ENCODE measurements at regions not wholly inside any gene's neighbourhood (a gene's known extent, or its start where the extent isn't known, plus 50 kb on each side); places are given as distances from the start of the nearest gene placed in this dataset.
"Not testable (repeated sequence)": the region's sequence is repeated elsewhere in the genome, so short reads cannot be mapped to it uniquely, and the experiment has no call there.

- Histone ChIP-seq H3K9me3 (ENCODE audit: control insufficient read depth, insufficient read depth, low read length) (no peaks in the 10 kb centered on the region), H3K27ac (ENCODE audit: low read length) (no peak overlapping the region), H3K4me1 (ENCODE audit: control insufficient read depth, insufficient read depth, low read length) (no peaks in the 10 kb centered on the region), H3K27me3 (ENCODE audit: control insufficient read depth, insufficient read depth, low read length) (no peaks in the 10 kb centered on the region), H3K36me3 (ENCODE audit: control insufficient read depth, insufficient read depth, low read length) (no peaks in the 10 kb centered on the region), H3K4me3 (ENCODE audit: low read length) (no peak overlapping the region)
- no CpG with 5 or more reads among the region's 36 CpGs for whole genome bisulfite sequencing (ENCODE audit: insufficient coverage, insufficient read length)
- DNase-seq (ENCODE audit: low read depth, low spot score), result no peak
Observed at GRCh38 chr2:2649109-2650072, 318.3 kb upstream of the MYT1L start.

DNA sequence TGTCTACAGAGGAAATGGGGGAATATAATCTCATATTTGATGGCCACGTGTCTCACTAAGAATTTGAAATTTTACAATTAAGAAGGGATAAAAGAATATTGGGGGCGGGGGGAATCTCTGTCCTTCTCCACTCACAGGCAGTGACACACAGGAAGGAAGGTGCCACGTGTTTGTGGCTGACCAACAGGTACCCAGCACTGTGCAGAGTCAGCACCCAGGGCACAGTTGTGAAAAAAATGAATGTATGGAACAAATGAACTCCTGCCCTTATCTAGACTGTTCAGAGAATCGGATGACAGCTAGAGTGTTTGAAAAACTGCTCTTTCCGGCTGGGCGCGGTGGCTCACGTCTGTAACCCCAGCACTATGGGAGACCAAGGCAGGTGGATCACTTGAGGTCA lies 317.0 kb upstream of the MYT1L start:
- Histone ChIP-seq H3K4me1 (ENCODE audit: control insufficient read depth, insufficient read depth, low read length) (no peaks in the 10 kb centered on the region), H3K4me3 (ENCODE audit: low read length) (no peak overlapping the region), H3K9me3 (ENCODE audit: control insufficient read depth, insufficient read depth, low read length) (no peaks in the 10 kb centered on the region), H3K27me3 (ENCODE audit: control insufficient read depth, insufficient read depth, low read length) (no peaks in the 10 kb centered on the region), H3K36me3 (ENCODE audit: control insufficient read depth, insufficient read depth, low read length) (no peaks in the 10 kb centered on the region), H3K27ac (ENCODE audit: low read length) (no peak overlapping the region)
- no peak for DNase-seq (ENCODE audit: low read depth, low spot score)
- whole genome bisulfite sequencing (ENCODE audit: insufficient coverage, insufficient read length), result no CpG with 5 or more reads among the region's 8 CpGs

GRCh38 chr2:2647141-2647541 lies 316.1 kb upstream of the MYT1L start:
- Histone ChIP-seq H3K4me3 (ENCODE audit: low read length) (no peak overlapping the region), H3K27ac (ENCODE audit: low read length) (no peak overlapping the region), H3K4me1 (ENCODE audit: control insufficient read depth, insufficient read depth, low read length) (no peaks in the 10 kb centered on the region), H3K36me3 (ENCODE audit: control insufficient read depth, insufficient read depth, low read length) (no peaks in the 10 kb centered on the region), H3K9me3 (ENCODE audit: control insufficient read depth, insufficient read depth, low read length) (no peaks in the 10 kb centered on the region), H3K27me3 (ENCODE audit: control insufficient read depth, insufficient read depth, low read length) (no peaks in the 10 kb centered on the region)
- DNase-seq (ENCODE audit: low read depth, low spot score), result no peak
- WGBS (ENCODE audit: insufficient coverage, insufficient read length), result no CpG with 5 or more reads among the region's 9 CpGs

DNA sequence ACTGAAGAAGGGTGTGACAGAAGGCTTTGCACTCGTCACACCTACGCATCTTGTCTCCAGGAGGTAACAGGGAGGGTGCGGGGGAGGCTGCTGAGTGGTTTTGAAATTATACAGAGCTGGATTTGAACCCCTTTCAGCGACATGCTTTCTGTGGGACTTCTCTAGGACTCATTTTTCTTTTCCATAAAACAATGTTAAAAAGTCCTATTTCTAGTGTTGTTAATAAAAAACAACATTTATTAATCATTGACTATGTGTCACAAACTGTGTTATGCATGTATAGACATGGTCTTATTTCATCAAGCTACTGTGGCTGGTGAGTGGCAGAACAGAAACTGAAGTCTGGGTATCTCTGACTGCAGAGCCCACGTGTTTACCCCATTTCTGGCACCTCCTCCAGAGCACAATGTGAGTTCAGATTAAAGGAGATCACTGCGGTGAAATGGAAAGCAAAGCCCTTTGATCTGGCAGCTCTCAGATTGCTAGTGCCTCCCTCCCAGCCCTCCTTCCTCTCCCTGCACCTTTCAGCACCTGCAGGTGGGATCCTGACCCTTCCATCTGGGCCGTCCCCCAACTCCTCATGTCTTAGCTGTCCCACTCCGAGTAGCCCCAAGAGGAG lies 315.5 kb upstream of the MYT1L start:
- no peak overlapping the region for H3K4me3 ChIP-seq (ENCODE audit: low read length)
- H3K27me3 ChIP-seq (ENCODE audit: control insufficient read depth, insufficient read depth, low read length), result no peaks in the 10 kb centered on the region
- no peaks in the 10 kb centered on the region for H3K4me1 ChIP-seq (ENCODE audit: control insufficient read depth, insufficient read depth, low read length)
- WGBS (ENCODE audit: insufficient coverage, insufficient read length), result no CpG with 5 or more reads among the region's 8 CpGs
- no peaks in the 10 kb centered on the region for H3K36me3 ChIP-seq (ENCODE audit: control insufficient read depth, insufficient read depth, low read length)
- H3K27ac ChIP-seq (ENCODE audit: low read length), result no peak overlapping the region
- H3K9me3 ChIP-seq (ENCODE audit: control insufficient read depth, insufficient read depth, low read length), result no peaks in the 10 kb centered on the region
- no peak for DNase-seq (ENCODE audit: low read depth, low spot score)

DNA sequence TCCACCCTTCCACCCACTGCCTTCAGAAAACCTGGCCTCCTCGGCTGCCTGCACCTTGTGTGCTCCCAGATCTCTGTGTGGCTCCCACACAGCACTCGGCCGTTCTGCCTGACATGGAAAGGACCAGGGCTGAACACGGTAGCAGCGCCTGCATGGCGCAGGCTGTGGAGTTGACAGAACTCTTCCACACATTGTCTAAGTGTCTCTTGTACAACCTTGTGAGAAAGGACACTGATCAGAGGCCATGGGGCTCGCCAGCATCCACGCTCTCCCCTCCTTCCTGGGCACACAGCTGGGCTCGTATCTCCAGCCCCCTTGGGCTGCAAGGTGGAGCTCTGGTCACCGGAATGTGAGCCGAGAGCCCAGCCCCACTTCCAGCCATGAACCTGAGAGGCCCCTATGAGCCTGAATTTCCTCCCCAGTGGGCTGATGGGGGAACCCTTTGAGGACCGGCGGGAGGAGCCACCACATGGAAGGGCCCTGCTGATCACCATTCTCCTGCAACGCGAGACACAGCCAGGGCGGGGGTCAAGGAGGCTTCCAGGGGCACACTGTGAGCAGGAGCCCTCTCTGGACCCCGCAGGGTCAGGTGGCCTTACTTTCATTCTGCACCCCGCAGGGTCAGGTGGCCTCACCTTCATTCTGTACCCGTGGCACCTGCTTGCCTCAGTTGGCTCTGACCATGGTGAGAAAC lies 314.2 kb upstream of the MYT1L start:
- Histone ChIP-seq H3K9me3 (ENCODE audit: control insufficient read depth, insufficient read depth, low read length) (no peaks in the 10 kb centered on the region), H3K4me1 (ENCODE audit: control insufficient read depth, insufficient read depth, low read length) (no peaks in the 10 kb centered on the region), H3K36me3 (ENCODE audit: control insufficient read depth, insufficient read depth, low read length) (no peaks in the 10 kb centered on the region), H3K27ac (ENCODE audit: low read length) (no peak overlapping the region), H3K4me3 (ENCODE audit: low read length) (no peak overlapping the region), H3K27me3 (ENCODE audit: control insufficient read depth, insufficient read depth, low read length) (no peaks in the 10 kb centered on the region)
- DNase-seq (ENCODE audit: low read depth, low spot score), result no peak
- no CpG with 5 or more reads among the region's 19 CpGs for WGBS (ENCODE audit: insufficient coverage, insufficient read length)

DNA sequence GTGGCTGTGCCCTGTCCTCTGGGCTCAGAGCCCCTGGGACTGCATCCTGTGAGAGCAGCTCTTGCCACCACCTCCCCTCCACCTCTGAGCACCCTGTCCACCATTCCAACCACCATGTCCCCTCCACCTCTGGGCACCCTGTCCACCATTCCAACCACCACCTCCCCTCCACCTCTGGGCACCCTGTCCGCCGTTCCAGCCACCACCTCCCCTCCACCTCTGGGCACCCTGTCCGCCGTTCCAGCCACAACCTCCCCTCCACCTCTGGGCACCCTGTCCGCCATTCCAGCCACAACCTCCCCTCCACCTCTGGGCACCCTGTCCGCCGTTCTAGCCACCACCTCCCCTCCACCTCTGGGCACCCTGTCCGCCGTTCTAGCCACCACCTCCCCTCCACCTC lies 313.7 kb upstream of the MYT1L start:
- H3K4me3 ChIP-seq (ENCODE audit: low read length); H3K4me1 ChIP-seq (ENCODE audit: control insufficient read depth, insufficient read depth, low read length); H3K36me3 ChIP-seq (ENCODE audit: control insufficient read depth, insufficient read depth, low read length); H3K27ac ChIP-seq (ENCODE audit: low read length); H3K9me3 ChIP-seq (ENCODE audit: control insufficient read depth, insufficient read depth, low read length); H3K27me3 ChIP-seq (ENCODE audit: control insufficient read depth, insufficient read depth, low read length); DNase-seq (ENCODE audit: low read depth, low spot score): not testable (repeated sequence)
- no CpG with 5 or more reads among the region's 9 CpGs for WGBS (ENCODE audit: insufficient coverage, insufficient read length)

- WGBS (ENCODE audit: insufficient coverage, insufficient read length), result no CpG with 5 or more reads among the region's 1 CpG
- no peak for DNase-seq (ENCODE audit: low read depth, low spot score)
- H3K27me3 ChIP-seq (ENCODE audit: control insufficient read depth, insufficient read depth, low read length), result no peaks in the 10 kb centered on the region
- H3K36me3 ChIP-seq (ENCODE audit: control insufficient read depth, insufficient read depth, low read length), result no peaks in the 10 kb centered on the region
- H3K4me1 ChIP-seq (ENCODE audit: control insufficient read depth, insufficient read depth, low read length), result no peaks in the 10 kb centered on the region
- H3K9me3 ChIP-seq (ENCODE audit: control insufficient read depth, insufficient read depth, low read length), result no peaks in the 10 kb centered on the region
- no peak overlapping the region for H3K4me3 ChIP-seq (ENCODE audit: low read length)
- H3K27ac ChIP-seq (ENCODE audit: low read length), result no peak overlapping the region
Observed at GRCh38 chr2:2644040-2644439, 313.0 kb upstream of the MYT1L start.

DNA sequence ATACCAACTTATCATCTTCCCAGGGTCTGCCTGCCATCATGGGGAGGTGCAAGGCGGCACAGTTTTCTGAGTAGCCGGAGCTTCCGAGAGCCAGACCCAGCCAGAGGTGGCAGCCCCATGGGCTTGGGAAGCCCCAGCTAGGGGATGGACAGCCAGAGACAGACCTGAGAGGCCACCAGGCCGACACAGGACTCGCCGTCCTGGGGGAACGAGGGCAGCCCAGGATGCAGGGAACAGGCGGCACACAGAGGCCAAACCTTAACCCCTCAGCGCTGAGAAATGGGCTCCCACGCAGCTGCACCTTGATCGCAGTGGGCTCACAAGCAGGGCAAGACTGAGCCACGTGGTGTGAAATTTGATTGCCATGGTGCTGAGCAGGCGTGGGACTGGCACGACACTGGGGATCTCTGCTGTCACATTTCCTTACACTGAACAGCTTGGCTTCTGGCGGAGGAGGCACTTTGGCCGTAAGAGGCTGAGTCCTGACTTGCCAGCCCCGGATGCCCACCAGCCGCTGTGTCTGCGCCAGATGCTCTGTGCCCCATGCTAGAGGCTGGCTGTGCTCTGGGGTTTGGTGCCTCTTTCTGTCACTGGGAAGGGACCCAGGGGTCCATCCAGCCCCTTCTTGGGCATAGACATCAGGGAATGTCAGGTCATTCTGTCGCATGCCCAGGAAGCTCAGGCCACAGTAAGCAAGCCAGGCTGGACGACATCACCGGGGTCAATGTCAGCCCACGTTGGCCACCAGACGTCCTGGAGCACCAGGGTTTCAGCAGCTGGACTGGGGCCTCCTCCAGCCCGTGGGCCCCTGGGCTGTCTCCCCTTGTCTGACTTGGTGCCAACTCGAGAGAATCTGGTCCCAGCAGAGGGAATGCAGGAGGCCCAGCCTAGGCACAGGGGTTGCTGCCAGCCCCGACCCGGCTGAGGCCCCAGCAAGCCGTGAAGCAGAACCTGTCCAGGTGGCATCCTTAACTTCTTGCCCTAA lies 312.1 kb upstream of the MYT1L start:
- WGBS (ENCODE audit: insufficient coverage, insufficient read length), result no CpG with 5 or more reads among the region's 29 CpGs
- H3K36me3 ChIP-seq (ENCODE audit: control insufficient read depth, insufficient read depth, low read length), result no peaks in the 10 kb centered on the region
- no peaks in the 10 kb centered on the region for H3K27me3 ChIP-seq (ENCODE audit: control insufficient read depth, insufficient read depth, low read length)
- no peak overlapping the region for H3K27ac ChIP-seq (ENCODE audit: low read length)
- H3K9me3 ChIP-seq (ENCODE audit: control insufficient read depth, insufficient read depth, low read length), result no peaks in the 10 kb centered on the region
- H3K4me3 ChIP-seq (ENCODE audit: low read length), result no peak overlapping the region
- no peaks in the 10 kb centered on the region for H3K4me1 ChIP-seq (ENCODE audit: control insufficient read depth, insufficient read depth, low read length)
- DNase-seq (ENCODE audit: low read depth, low spot score), result no peak

- WGBS (ENCODE audit: insufficient coverage, insufficient read length), result no CpG with 5 or more reads among the region's 17 CpGs
- no peaks in the 10 kb centered on the region for H3K27me3 ChIP-seq (ENCODE audit: control insufficient read depth, insufficient read depth, low read length)
- H3K4me1 ChIP-seq (ENCODE audit: control insufficient read depth, insufficient read depth, low read length), result no peaks in the 10 kb centered on the region
- DNase-seq (ENCODE audit: low read depth, low spot score), result no peak
- no peaks in the 10 kb centered on the region for H3K9me3 ChIP-seq (ENCODE audit: control insufficient read depth, insufficient read depth, low read length)
- no peak overlapping the region for H3K27ac ChIP-seq (ENCODE audit: low read length)
- no peak overlapping the region for H3K4me3 ChIP-seq (ENCODE audit: low read length)
- H3K36me3 ChIP-seq (ENCODE audit: control insufficient read depth, insufficient read depth, low read length), result no peaks in the 10 kb centered on the region
Observed at GRCh38 chr2:2641541-2642410, 310.7 kb upstream of the MYT1L start.

Data from iPS DF 6.9 (cell line).